22Rv1 (cell line): ENCODE measurements at regions not wholly inside any gene's neighbourhood (a gene's known extent, or its start where the extent isn't known, plus 50 kb on each side); places are given as distances from the start of the nearest gene placed in this dataset.

Experiments used
- H3K27ac ChIP-seq: fragments of 450-650 bp; 2 replicates; pipeline ENCODE4 v1.5.1; 2017
- CTCF ChIP-seq: fragments of 450-650 bp; IDR thresholded peaks from 2 replicates; pipeline ENCODE4 v1.5.1; 2017; ENCODE audit warnings: mild to moderate bottlenecking
- ZFX ChIP-seq: fragments of 450-650 bp; IDR thresholded peaks from 2 replicates; pipeline ENCODE4 v1.6.1; 2017; ENCODE audit warnings: antibody characterized with exemption, borderline replicate concordance

GRCh38 chr13:109971456-109972090 lies 185.2 kb upstream of the IRS2 start:
- TF ChIP-seq CTCF (no peak), ZFX (no peak)
- H3K27ac ChIP-seq: no peak overlapping the region

GRCh38 chr13:109971006-109971405 lies 184.6 kb upstream of the IRS2 start:
- H3K27ac ChIP-seq: no peak overlapping the region
- TF ChIP-seq CTCF (no peak), ZFX (no peak)

- TF ChIP-seq ZFX (no peak), CTCF (no peak)
- no peak overlapping the region for H3K27ac ChIP-seq
Observed at GRCh38 chr13:109968876-109969577, 182.6 kb upstream of the IRS2 start.

GRCh38 chr13:109963960-109964563 lies 177.7 kb upstream of the IRS2 start:
- TF ChIP-seq ZFX (no peak), CTCF (no peak)

GRCh38 chr13:109963384-109963783 lies 177.0 kb upstream of the IRS2 start:
- no peak overlapping the region for H3K27ac ChIP-seq
- TF ChIP-seq ZFX (no peak), CTCF (no peak)

More at GRCh38 chr13:109963960-109964563, 177.7 kb upstream of the IRS2 start:
- H3K27ac ChIP-seq: no peak overlapping the region

- no peak overlapping the region for H3K27ac ChIP-seq
- TF ChIP-seq CTCF (no peak), ZFX (no peak)
Observed at GRCh38 chr13:109959903-109960302, 173.5 kb upstream of the IRS2 start.

- no peak overlapping the region for H3K27ac ChIP-seq
- TF ChIP-seq CTCF (no peak), ZFX (no peak)
Observed at GRCh38 chr13:109957875-109958274, 171.5 kb upstream of the IRS2 start.
